ENCODE measurements at regions not wholly inside any gene's neighbourhood (a gene's known extent, or its start where the extent isn't known, plus 50 kb on each side); places are given as distances from the start of the nearest gene placed in this dataset.
A peak's percentile ranks its signal among the peaks of the same experiment; 100 is the strongest.

DNA sequence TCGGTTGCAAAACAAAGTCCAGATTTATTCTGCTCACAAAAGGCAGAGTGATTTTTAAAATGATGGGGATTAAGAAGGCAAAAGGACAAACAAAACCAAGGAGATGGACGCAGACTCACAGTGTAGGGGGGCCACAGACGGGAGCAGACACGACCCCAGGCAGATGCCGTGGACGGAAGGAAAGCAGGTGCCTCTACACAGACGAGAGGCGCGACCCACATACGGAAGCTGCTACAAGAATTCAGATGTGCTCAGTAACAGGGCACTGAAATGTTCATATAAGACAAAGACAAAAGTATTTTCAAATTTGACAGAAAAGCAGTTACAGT lies 148.9 kb downstream of the BRD1 start:
- no peak overlapping the region for H3K27ac ChIP-seq
- H3K27me3 ChIP-seq: no peaks in the 10 kb centered on the region
- H3K9me3 ChIP-seq: no peaks in the 10 kb centered on the region
- H3K4me3 ChIP-seq: no peak overlapping the region
- DNase-seq (ENCODE audit: low spot score): no peak
- no peaks in the 10 kb centered on the region for H3K4me1 ChIP-seq
- no peaks in the 10 kb centered on the region for H3K36me3 ChIP-seq
- TF ChIP-seq, protein P1, sequence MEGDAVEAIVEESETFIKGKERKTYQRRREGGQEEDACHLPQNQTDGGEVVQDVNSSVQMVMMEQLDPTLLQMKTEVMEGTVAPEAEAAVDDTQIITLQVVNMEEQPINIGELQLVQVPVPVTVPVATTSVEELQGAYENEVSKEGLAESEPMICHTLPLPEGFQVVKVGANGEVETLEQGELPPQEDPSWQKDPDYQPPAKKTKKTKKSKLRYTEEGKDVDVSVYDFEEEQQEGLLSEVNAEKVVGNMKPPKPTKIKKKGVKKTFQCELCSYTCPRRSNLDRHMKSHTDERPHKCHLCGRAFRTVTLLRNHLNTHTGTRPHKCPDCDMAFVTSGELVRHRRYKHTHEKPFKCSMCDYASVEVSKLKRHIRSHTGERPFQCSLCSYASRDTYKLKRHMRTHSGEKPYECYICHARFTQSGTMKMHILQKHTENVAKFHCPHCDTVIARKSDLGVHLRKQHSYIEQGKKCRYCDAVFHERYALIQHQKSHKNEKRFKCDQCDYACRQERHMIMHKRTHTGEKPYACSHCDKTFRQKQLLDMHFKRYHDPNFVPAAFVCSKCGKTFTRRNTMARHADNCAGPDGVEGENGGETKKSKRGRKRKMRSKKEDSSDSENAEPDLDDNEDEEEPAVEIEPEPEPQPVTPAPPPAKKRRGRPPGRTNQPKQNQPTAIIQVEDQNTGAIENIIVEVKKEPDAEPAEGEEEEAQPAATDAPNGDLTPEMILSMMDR (IDR thresholded peaks at IDR 0.05): no peak

DNA sequence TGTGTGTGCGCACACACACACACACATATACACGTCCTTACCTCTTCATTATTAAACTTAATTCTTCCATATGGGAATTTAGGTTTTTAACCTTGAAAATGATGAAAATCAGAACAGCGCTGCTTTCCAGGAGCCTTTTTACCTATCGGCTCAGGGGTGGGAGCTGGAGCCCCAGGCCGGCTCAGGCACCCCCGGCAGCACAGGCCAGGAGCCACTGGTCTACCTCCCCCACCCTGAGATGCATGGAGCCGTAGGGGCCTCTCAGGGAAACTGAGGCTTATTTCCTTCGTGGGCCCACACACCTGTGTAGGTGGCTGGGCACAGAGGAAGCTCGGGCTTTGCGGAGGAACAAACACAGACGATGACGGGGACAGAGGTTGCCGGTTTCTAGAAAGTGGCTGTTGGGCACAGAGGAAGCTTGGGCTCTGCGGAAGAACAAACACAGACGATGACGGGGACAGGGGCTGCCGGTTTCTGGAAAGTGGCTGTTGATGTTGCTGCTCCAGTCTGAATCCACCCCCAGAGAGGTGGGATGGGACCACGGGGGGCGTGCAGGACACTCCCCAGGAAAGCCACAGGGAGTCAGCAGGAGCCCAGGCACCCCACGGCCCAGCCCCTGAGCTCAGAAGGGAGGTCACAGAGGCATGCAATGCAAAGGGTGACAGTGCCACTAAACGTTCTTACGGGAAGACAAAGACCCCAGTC lies 149.4 kb downstream of the BRD1 start:
- TF ChIP-seq, protein P1 (IDR thresholded peaks at IDR 0.05): no peak
- Histone ChIP-seq H3K36me3 (no peaks in the 10 kb centered on the region), H3K4me3 (no peak overlapping the region), H3K27me3 (no peaks in the 10 kb centered on the region), H3K27ac (no peak overlapping the region), H3K9me3 (no peaks in the 10 kb centered on the region), H3K4me1 (no peaks in the 10 kb centered on the region)
- peak; percentile 49 for DNase-seq (ENCODE audit: low spot score)

DNA sequence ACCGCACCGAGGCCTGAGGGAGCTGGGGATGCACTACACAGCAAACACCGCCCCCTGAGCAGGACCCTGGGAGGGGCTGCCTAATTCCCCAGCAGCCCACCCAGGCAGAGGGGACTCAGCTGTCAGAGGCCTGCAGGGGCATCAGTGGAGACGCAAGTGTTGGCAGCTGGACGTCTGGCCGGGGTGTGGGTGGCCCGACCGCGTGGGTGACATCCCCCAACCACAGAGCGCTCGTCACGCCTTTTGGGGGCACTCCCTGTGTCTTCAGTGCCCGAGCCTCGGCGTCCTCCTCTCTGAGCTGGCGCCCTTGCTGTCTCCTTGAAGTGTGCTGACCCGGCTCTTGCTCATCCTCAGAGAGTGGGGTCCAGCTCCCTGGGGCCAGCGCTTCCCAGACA lies 150.2 kb downstream of the BRD1 start:
- H3K36me3 ChIP-seq: no peaks in the 10 kb centered on the region
- no peaks in the 10 kb centered on the region for H3K27me3 ChIP-seq
- H3K4me3 ChIP-seq: no peak overlapping the region
- no peaks in the 10 kb centered on the region for H3K4me1 ChIP-seq
- no peak overlapping the region for H3K27ac ChIP-seq
- TF ChIP-seq, protein P1 (IDR thresholded peaks at IDR 0.05): no peak
- H3K9me3 ChIP-seq: no peaks in the 10 kb centered on the region
- DNase-seq (ENCODE audit: low spot score): no peak

DNA sequence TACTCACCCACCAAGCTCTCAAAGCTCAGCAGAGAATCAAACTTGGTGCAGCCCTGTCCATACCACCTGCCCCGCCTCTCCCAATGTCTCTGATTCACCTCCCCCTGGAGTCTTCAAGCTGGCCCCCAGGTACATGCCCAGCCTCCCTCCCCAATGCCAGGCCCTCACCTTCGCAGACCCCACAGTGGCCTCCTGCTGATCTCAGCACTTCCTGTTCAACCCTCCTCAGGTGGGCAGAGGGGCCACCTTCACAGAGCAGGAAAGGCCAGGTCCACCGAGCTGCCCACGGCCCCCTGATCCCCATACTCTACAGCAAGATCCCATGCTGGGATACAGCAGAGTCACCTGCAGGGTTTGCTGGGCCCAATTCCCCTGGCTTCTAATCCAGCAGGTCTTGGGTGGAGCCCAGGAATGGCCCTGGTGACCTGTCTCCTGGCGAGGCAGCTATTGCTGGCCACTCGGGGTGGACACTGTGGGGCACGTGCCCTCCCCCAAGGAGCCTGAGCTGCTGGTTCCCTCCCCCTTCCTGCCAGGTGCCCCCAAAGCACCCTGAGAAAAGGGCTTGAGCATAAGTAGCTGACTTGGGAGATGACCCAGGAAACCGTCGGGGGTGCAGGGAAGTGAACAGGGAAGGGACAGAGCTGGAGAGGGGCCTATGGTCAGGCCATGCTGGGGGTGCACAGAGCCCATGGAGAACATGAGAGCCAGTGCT lies 150.7 kb downstream of the BRD1 start:
- Histone ChIP-seq H3K27ac (no peak overlapping the region), H3K27me3 (peaks cover 0 to 2% of the 10 kb centered on the region in 2 donors), H3K4me3 (no peak overlapping the region), H3K9me3 (no peaks in the 10 kb centered on the region), H3K4me1 (no peaks in the 10 kb centered on the region), H3K36me3 (no peaks in the 10 kb centered on the region)
- peak; percentile 46 for DNase-seq (ENCODE audit: low spot score)
- TF ChIP-seq, protein P1 (IDR thresholded peaks at IDR 0.05): no peak

DNA sequence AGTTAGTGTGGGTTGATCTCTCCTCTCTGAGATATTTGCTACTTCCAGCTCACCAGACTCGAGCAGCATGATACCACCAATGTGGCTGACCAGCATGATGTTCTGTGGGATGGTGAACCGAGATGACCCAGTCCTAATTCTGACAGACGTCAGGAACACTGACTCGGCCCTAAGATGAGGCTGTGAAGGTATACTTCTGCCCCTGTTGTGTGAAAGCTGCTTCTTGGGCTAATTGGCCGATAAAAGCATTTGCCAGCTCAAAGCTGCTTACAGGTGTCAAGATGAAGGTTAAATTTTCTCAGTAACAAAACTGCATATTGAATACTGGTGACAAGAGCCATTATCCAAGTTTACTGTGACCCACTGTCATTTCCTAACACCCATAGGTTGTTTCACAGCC lies 151.4 kb downstream of the BRD1 start:
- no peak for DNase-seq (ENCODE audit: low spot score)
- Histone ChIP-seq H3K36me3 (no peaks in the 10 kb centered on the region), H3K27ac (no peak overlapping the region), H3K4me3 (no peak overlapping the region), H3K27me3 (peaks cover 0 to 6% of the 10 kb centered on the region in 2 donors), H3K9me3 (no peaks in the 10 kb centered on the region), H3K4me1 (peaks cover 0 to 3% of the 10 kb centered on the region in 2 donors)
- TF ChIP-seq, protein P1 (IDR thresholded peaks at IDR 0.05): no peak

Data from right atrium auricular region (tissue), 2 donors.